ENCODE measurements at regions not wholly inside any gene's neighbourhood (a gene's known extent, or its start where the extent isn't known, plus 50 kb on each side); places are given as distances from the start of the nearest gene placed in this dataset.

DNA sequence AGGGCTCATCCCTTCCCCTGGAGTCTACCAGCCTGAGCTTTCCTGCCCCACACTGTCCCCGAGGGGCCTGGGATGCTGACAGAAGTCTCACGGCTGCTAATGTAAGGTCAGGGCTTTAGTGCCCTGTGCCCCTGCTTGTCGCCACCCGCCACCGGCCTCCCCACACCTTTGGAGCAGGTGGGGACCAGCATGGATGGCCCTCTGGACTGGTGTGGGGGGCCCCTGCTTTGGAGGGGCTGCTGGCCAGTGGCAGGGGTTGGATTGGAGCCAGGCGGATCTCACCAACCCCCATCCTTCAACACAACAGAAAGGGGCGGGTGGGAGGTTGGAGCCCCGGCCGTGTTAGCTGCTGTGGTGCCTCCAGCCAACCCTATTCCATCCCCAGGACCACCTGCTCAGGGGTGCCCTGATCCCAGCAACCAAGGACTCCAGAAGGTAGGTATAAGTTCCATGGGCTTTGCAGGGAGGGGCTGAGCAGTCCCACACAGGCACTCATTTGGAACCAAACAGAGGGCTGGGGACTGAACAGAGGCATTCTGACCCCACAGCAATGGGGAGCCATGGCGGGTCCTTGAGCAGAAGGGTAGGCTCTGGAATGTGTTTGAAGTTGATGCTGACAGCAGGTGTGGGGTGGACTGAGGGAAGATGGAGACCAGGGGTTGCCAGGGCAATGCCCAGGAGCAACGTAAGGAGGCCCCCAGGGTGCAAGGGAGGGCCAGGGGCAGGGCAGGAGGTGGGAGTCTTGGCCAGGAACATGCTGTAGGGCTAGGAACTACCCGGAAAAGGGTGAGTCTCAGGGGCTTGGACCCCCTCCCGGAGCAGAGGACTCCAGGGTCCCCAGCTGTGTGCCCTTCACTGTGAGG lies 145.1 kb upstream of the C14orf180 start:
- H3F3A ChIP-seq (ENCODE audit: insufficient read depth, low read depth): no peaks in the 10 kb centered on the region
- no peaks in the 10 kb centered on the region for H3K9me3 ChIP-seq (ENCODE audit: insufficient read depth, low read depth)
- no peak overlapping the region for H3K4me2 ChIP-seq
- H3K79me2 ChIP-seq (ENCODE audit: low read depth): no peaks in the 10 kb centered on the region
- H4K20me1 ChIP-seq (ENCODE audit: insufficient read depth): no peaks in the 10 kb centered on the region
- H3K36me3 ChIP-seq (ENCODE audit: low read depth): no peaks in the 10 kb centered on the region
- TF ChIP-seq EZH2 (IDR thresholded peaks at IDR 0.05; ENCODE audit: low read depth): no peak
- TF ChIP-seq, protein P1, sequence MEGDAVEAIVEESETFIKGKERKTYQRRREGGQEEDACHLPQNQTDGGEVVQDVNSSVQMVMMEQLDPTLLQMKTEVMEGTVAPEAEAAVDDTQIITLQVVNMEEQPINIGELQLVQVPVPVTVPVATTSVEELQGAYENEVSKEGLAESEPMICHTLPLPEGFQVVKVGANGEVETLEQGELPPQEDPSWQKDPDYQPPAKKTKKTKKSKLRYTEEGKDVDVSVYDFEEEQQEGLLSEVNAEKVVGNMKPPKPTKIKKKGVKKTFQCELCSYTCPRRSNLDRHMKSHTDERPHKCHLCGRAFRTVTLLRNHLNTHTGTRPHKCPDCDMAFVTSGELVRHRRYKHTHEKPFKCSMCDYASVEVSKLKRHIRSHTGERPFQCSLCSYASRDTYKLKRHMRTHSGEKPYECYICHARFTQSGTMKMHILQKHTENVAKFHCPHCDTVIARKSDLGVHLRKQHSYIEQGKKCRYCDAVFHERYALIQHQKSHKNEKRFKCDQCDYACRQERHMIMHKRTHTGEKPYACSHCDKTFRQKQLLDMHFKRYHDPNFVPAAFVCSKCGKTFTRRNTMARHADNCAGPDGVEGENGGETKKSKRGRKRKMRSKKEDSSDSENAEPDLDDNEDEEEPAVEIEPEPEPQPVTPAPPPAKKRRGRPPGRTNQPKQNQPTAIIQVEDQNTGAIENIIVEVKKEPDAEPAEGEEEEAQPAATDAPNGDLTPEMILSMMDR (conservative IDR thresholded peaks at IDR 0.05): no peak
- H2AFZ ChIP-seq: no peak overlapping the region
- H3K9me2 ChIP-seq (ENCODE audit: insufficient read depth): no peaks in the 10 kb centered on the region
- BruUV-seq (replicated peaks): no TSS peak
- POLR2A ChIA-PET (ENCODE audit: unreplicated experiment): no interaction called here
- CTCF ChIA-PET: no interaction called here
- no peaks in the 10 kb centered on the region for H3K4me1 ChIP-seq (replicated peaks; ENCODE audit: insufficient read depth)
- H3K27ac ChIP-seq: no peak overlapping the region
- H3K4me3 ChIP-seq: no peak overlapping the region
- no peak for DNase-seq
- peaks cover 78% of the 10 kb centered on the region for H3K27me3 ChIP-seq (ENCODE audit: insufficient read depth, low read depth)
- intact Hi-C loops (cut with micrococcal nuclease; ENCODE audit: unreplicated experiment): no loop called here

DNA sequence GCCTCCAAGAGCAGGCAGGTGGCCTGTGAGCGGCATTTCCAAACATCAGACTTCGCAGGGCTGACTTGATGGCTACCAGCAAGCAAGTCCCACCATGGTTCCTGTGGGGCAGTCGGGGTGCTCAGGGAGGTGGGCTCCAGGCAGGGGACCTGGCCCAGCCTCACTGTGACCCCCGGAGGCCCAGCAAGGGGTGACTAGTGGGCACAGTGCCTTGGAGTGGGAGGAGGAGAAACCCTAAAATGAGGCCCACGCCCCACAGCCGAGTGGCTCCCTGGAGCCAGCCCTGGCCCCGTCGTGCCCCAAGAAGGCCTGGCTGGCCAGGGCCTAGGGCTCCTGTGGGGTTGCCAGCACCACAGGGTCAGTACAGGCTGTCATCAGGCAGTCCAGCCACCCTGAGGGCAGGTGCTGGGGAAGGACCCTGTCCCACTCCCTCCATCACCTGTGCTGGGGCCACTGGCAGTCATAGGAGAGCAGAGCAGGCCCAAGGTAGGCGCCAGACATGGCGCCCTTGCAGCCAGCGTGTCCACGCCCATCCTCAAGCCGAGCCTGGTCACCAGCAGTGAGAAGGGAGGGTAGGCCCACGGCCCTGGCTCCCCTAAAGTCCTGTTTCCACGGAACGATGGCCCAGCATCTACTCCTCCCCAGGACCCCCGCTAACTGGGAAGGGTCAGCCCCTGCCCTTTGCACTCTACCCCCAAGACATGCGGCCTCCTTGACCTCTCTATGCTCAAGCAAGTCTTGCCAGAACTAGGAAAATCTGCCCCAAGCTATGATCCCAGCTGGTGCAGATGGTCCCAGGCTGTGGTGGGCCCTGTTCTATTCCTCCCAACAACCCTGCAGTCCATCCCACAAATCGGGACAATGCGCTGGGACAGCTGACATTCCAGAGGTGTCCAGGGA lies 144.2 kb upstream of the C14orf180 start:
- TF ChIP-seq, protein P1 (conservative IDR thresholded peaks at IDR 0.05): no peak
- no peak for TF ChIP-seq EZH2 (IDR thresholded peaks at IDR 0.05; ENCODE audit: low read depth)
- Histone ChIP-seq H3K4me1 (replicated peaks; ENCODE audit: insufficient read depth) (no peaks in the 10 kb centered on the region), H3K4me2 (no peak overlapping the region), H4K20me1 (ENCODE audit: insufficient read depth) (no peaks in the 10 kb centered on the region), H3K36me3 (ENCODE audit: low read depth) (no peaks in the 10 kb centered on the region), H3K27ac (no peak overlapping the region), H2AFZ (no peak overlapping the region), H3K4me3 (no peak overlapping the region), H3K27me3 (ENCODE audit: insufficient read depth, low read depth) (peaks cover 85% of the 10 kb centered on the region), H3K9me3 (ENCODE audit: insufficient read depth, low read depth) (no peaks in the 10 kb centered on the region), H3K79me2 (ENCODE audit: low read depth) (no peaks in the 10 kb centered on the region), H3K9me2 (ENCODE audit: insufficient read depth) (no peaks in the 10 kb centered on the region), H3F3A (ENCODE audit: insufficient read depth, low read depth) (no peaks in the 10 kb centered on the region)
- POLR2A ChIA-PET (ENCODE audit: unreplicated experiment): no interaction called here
- BruUV-seq (replicated peaks): no TSS peak
- no peak for DNase-seq
- CTCF ChIA-PET: no interaction called here
- intact Hi-C loops (cut with micrococcal nuclease; ENCODE audit: unreplicated experiment): no loop called here

DNA sequence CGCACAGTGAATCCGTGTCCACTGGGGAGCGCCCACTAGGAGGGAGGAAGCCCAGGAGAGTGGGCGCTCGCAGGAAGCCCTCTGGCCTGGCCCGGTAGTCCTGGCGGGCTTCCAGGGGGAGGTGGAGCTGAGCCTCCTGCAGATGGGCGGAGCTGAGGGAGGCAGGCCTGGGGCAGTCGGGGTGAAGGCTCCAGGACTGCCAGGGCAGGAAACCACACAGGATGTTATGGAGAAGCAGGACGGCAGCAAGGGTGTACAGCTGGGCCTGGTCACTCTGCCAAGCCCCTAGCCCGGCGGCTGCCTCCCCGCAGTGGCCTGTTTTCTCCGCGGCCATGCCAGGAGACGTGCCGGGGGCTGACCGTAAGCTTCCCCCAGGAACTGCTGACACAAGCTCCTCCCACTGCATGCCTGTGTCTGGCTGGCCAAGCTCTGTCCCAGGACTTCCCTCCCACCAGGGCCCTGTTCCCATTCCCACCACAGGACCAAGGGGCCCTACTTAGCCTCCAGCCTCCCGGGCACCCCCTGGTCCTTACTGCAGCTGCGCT lies 143.4 kb upstream of the C14orf180 start:
- Histone ChIP-seq H2AFZ (no peak overlapping the region), H3K36me3 (ENCODE audit: low read depth) (no peaks in the 10 kb centered on the region), H3K27me3 (ENCODE audit: insufficient read depth, low read depth) (peaks cover 92% of the 10 kb centered on the region), H3K27ac (no peak overlapping the region), H3K79me2 (ENCODE audit: low read depth) (no peaks in the 10 kb centered on the region), H3K4me2 (no peak overlapping the region), H3K4me1 (replicated peaks; ENCODE audit: insufficient read depth) (no peaks in the 10 kb centered on the region), H3K9me2 (ENCODE audit: insufficient read depth) (no peaks in the 10 kb centered on the region), H4K20me1 (ENCODE audit: insufficient read depth) (no peaks in the 10 kb centered on the region), H3F3A (ENCODE audit: insufficient read depth, low read depth) (no peaks in the 10 kb centered on the region), H3K9me3 (ENCODE audit: insufficient read depth, low read depth) (no peaks in the 10 kb centered on the region), H3K4me3 (no peak overlapping the region)
- TF ChIP-seq, protein P1 (conservative IDR thresholded peaks at IDR 0.05): no peak
- TF ChIP-seq EZH2 (IDR thresholded peaks at IDR 0.05; ENCODE audit: low read depth): no peak
- ChIA-PET POLR2A (ENCODE audit: unreplicated experiment) (no interaction called here), CTCF (no interaction called here)
- no TSS peak for BruUV-seq (replicated peaks)
- intact Hi-C loops (cut with micrococcal nuclease; ENCODE audit: unreplicated experiment): no loop called here
- no peak for DNase-seq
